ENCODE measurements at regions not wholly inside any gene's neighbourhood (a gene's known extent, or its start where the extent isn't known, plus 50 kb on each side); places are given as distances from the start of the nearest gene placed in this dataset.
"Not testable (repeated sequence)": the region's sequence is repeated elsewhere in the genome, so short reads cannot be mapped to it uniquely, and the experiment has no call there.

DNA sequence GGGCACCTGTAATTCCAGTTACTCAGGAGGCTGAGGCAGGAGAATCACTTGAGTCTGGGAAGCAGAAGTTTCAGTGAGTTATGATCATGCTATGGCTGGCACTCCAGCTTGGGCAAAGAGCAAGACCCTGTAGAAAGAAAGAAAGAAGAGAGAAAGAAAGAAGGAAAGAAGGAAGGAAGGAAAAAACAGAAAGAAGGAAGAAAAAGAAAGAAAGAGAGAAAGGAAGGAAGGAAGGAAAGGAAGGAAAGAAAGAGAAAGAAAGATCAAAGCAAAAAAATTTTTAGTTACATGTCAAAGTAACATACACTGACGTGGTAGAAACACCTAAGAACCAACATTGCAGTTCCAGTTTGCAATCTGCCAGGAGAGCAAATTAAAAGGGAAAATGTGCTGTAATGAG lies 73.8 kb upstream of the JCAD start:
- 69 to 91% methylated on average over 1 of the region's 1 CpG for WGBS, 2 donors (ENCODE audit: low coverage in 1 of 2)
- no peak overlapping the region for H3K27ac ChIP-seq
- H3K27me3 ChIP-seq, result no peaks in the 10 kb centered on the region
- no peaks in the 10 kb centered on the region for H3K36me3 ChIP-seq
- in situ Hi-C loops (cut with MboI; ENCODE audit: low pct_ligation_motif_present in 1 of 4, low pct_unique_long_range_greater_than_20kb in 1 of 4, low sequenced_read_pairs in 3 of 4) (no loop called here), intact Hi-C loops (cut with DNase I; ENCODE audit: low total_unique reads) (no loop called here)
- H3K4me3 ChIP-seq, result no peak overlapping the region
- no peaks in the 10 kb centered on the region for H3K4me1 ChIP-seq
- no peak for DNase-seq
- H3K9me3 ChIP-seq, result no peaks in the 10 kb centered on the region
- TF ChIP-seq POLR2A (IDR thresholded peaks at IDR 0.05) (no peak), EP300 (IDR thresholded peaks at IDR 0.05; ENCODE audit: low read depth) (no peak)
- TF ChIP-seq, protein P1, sequence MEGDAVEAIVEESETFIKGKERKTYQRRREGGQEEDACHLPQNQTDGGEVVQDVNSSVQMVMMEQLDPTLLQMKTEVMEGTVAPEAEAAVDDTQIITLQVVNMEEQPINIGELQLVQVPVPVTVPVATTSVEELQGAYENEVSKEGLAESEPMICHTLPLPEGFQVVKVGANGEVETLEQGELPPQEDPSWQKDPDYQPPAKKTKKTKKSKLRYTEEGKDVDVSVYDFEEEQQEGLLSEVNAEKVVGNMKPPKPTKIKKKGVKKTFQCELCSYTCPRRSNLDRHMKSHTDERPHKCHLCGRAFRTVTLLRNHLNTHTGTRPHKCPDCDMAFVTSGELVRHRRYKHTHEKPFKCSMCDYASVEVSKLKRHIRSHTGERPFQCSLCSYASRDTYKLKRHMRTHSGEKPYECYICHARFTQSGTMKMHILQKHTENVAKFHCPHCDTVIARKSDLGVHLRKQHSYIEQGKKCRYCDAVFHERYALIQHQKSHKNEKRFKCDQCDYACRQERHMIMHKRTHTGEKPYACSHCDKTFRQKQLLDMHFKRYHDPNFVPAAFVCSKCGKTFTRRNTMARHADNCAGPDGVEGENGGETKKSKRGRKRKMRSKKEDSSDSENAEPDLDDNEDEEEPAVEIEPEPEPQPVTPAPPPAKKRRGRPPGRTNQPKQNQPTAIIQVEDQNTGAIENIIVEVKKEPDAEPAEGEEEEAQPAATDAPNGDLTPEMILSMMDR (IDR thresholded peaks at IDR 0.05), result no peak

GRCh38 chr10:30131369-30131768 lies 72.0 kb upstream of the JCAD start:
- intact Hi-C loops (cut with DNase I; ENCODE audit: low total_unique reads); H3K27ac ChIP-seq; H3K4me3 ChIP-seq; H3K9me3 ChIP-seq; DNase-seq; H3K36me3 ChIP-seq; H3K4me1 ChIP-seq; H3K27me3 ChIP-seq; in situ Hi-C loops (cut with MboI; ENCODE audit: low pct_ligation_motif_present in 1 of 4, low pct_unique_long_range_greater_than_20kb in 1 of 4, low sequenced_read_pairs in 3 of 4): not testable (repeated sequence)
- 90% methylated on average over 13 of the region's 13 CpGs; no CpG with 5 or more reads in 1 of the 2 donors for WGBS, 2 donors (ENCODE audit: low coverage in 1 of 2)

DNA sequence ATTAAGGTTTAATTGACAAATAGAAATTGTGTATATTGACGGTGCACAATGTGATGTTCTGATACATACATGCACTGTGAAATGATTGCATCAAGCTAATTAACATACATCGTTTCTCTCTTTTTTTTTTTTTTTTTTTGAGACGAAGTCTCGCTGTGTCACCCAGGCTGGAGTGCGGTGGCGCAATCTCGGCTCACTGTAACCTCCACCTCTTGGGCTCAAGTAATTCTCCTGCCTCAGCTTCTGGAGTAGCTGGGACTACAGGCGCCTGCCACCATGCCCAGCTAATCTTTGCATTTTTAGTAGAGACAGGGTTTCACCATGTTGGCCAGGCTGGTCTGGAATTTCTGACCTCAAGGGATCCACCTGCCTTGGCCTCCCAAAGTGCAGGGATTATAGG lies 69.9 kb upstream of the JCAD start:
- H3K9me3 ChIP-seq; H3K27me3 ChIP-seq; in situ Hi-C loops (cut with MboI; ENCODE audit: low pct_ligation_motif_present in 1 of 4, low pct_unique_long_range_greater_than_20kb in 1 of 4, low sequenced_read_pairs in 3 of 4); DNase-seq; H3K4me1 ChIP-seq; intact Hi-C loops (cut with DNase I; ENCODE audit: low total_unique reads); H3K27ac ChIP-seq; H3K4me3 ChIP-seq; H3K36me3 ChIP-seq: not testable (repeated sequence)
- WGBS, 2 donors (ENCODE audit: low coverage in 1 of 2), result 89 to 90% methylated on average over 7 to 8 of the region's 8 CpGs

GRCh38 chr10:30127120-30127541 lies 67.7 kb upstream of the JCAD start:
- no peaks in the 10 kb centered on the region for H3K27me3 ChIP-seq
- no peaks in the 10 kb centered on the region for H3K9me3 ChIP-seq
- no peak for DNase-seq
- H3K4me1 ChIP-seq, result no peaks in the 10 kb centered on the region
- no peaks in the 10 kb centered on the region for H3K36me3 ChIP-seq
- 60 to 69% methylated on average over 9 to 10 of the region's 10 CpGs for WGBS, 2 donors (ENCODE audit: low coverage in 1 of 2)
- intact Hi-C loops (cut with DNase I; ENCODE audit: low total_unique reads), result no loop called here
- H3K27ac ChIP-seq, result no peak overlapping the region
- in situ Hi-C loops (cut with MboI; ENCODE audit: low pct_ligation_motif_present in 1 of 4, low pct_unique_long_range_greater_than_20kb in 1 of 4, low sequenced_read_pairs in 3 of 4), result no loop called here
- TF ChIP-seq, protein P1 (IDR thresholded peaks at IDR 0.05), result no peak
- TF ChIP-seq POLR2A (IDR thresholded peaks at IDR 0.05) (no peak), EP300 (IDR thresholded peaks at IDR 0.05; ENCODE audit: low read depth) (no peak), POLR2AphosphoS5 (IDR thresholded peaks at IDR 0.05) (no peak)
- no peak overlapping the region for H3K4me3 ChIP-seq

DNA sequence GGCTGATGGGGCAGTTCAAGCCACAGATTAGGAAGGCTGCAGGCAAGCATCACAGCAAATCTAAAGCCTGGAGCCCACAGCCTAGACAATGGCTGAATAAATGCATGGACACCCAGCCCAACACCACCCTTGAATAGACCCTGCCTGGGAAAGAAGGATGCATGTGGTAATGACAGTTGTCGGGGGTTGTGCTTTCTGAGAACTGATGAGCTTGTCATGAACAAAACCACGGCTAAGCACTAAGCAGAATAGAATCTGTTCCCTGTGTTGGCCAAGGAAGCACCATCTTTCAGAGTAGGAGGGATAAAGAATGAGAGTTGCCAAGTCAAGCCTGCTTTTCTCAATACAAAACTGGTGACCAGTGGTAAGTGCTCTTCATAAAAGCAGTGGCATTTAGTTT lies 66.1 kb upstream of the JCAD start:
- Histone ChIP-seq H3K4me3 (no peak overlapping the region), H3K27ac (no peak overlapping the region), H3K9me3 (no peaks in the 10 kb centered on the region), H3K4me1 (no peaks in the 10 kb centered on the region), H3K36me3 (no peaks in the 10 kb centered on the region), H3K27me3 (no peaks in the 10 kb centered on the region)
- intact Hi-C loops (cut with DNase I; ENCODE audit: low total_unique reads), result no loop called here
- WGBS, 2 donors (ENCODE audit: low coverage in 1 of 2), result 84% methylated on average over 2 of the region's 2 CpGs; no CpG with 5 or more reads in 1 of the 2 donors
- no peak for DNase-seq
- in situ Hi-C loops (cut with MboI; ENCODE audit: low pct_ligation_motif_present in 1 of 4, low pct_unique_long_range_greater_than_20kb in 1 of 4, low sequenced_read_pairs in 3 of 4), result no loop called here
- TF ChIP-seq POLR2A (IDR thresholded peaks at IDR 0.05) (no peak), EP300 (IDR thresholded peaks at IDR 0.05; ENCODE audit: low read depth) (no peak), POLR2AphosphoS5 (IDR thresholded peaks at IDR 0.05) (no peak)
- TF ChIP-seq, protein P1 (IDR thresholded peaks at IDR 0.05), result no peak

Data from transverse colon (tissue), 4 donors.